Panc1 (cell line): ENCODE measurements at regions not wholly inside any gene's neighbourhood (a gene's known extent, or its start where the extent isn't known, plus 50 kb on each side); places are given as distances from the start of the nearest gene placed in this dataset.

Experiments used
- POLR2AphosphoS5 ChIP-seq: IDR thresholded peaks from 2 replicates; pipeline ENCODE4 v1.6.1; 2012; ENCODE audit warnings: mild to moderate bottlenecking, low read depth, low read length, moderate library complexity
- SIN3A ChIP-seq: IDR thresholded peaks from 2 replicates; pipeline ENCODE4 v1.6.1; 2012; ENCODE audit warnings: low read depth, mild to moderate bottlenecking, low read length, moderate library complexity, borderline replicate concordance; ENCODE audit not compliant: insufficient read depth
- TF ChIP-seq, protein P1 (sequence below): fragments of 450-650 bp; IDR thresholded peaks from 2 replicates; pipeline ENCODE4 v1.5.1; 2017; ENCODE audit warnings: mild to moderate bottlenecking
- TF ChIP-seq, protein P2 (sequence below), 2 experiments: IDR thresholded peaks; 2 replicates each; pipeline ENCODE4 v1.6.1; 2011 to 2012; ENCODE audit warnings: low read depth in 2 of 2, control low read depth in 1 of 2, low read length in 1 of 2, mild to moderate bottlenecking in 1 of 2, moderate library complexity in 1 of 2; ENCODE audit not compliant: insufficient read depth in 1 of 2

DNA sequence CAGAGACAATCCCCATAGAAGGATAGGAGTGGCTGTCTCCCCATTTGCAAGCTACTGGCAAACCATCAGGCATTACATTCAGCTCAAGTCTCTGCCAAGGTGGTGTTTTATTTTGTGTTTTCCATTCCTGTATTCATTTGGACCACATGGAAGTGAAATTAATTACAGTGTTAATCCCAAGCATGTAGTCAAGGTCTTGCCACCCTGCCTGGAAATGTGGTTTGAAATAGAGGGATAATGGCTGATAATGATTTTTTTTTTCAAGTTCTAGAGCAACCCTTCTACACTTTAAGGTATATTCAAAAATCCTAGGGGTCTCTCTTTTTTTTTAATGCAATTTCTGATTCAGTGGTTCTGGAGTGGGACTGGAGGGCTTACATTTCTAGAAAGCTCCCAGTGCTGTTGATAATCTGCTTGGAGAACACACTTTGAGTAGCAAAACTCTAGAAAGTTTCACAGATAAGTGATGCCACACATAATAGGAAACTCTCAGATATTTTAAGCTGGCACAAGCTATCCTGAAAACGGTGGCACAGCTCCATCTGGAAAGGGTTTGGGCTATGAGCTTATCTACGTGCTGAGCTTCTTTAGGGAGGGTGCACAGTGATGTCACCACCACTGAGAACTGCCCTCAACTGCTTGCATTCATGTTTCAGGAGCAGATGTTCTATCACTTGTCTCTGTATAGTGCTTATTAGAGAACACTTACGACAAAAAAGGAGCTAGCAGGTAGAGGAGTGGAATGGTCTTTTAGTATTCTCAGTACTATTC lies 140.1 kb upstream of the IL12A start:
- TF ChIP-seq SIN3A, result no peak
- TF ChIP-seq, protein P1, sequence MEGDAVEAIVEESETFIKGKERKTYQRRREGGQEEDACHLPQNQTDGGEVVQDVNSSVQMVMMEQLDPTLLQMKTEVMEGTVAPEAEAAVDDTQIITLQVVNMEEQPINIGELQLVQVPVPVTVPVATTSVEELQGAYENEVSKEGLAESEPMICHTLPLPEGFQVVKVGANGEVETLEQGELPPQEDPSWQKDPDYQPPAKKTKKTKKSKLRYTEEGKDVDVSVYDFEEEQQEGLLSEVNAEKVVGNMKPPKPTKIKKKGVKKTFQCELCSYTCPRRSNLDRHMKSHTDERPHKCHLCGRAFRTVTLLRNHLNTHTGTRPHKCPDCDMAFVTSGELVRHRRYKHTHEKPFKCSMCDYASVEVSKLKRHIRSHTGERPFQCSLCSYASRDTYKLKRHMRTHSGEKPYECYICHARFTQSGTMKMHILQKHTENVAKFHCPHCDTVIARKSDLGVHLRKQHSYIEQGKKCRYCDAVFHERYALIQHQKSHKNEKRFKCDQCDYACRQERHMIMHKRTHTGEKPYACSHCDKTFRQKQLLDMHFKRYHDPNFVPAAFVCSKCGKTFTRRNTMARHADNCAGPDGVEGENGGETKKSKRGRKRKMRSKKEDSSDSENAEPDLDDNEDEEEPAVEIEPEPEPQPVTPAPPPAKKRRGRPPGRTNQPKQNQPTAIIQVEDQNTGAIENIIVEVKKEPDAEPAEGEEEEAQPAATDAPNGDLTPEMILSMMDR, result no peak
- no peak for TF ChIP-seq POLR2AphosphoS5
- TF ChIP-seq, protein P2, sequence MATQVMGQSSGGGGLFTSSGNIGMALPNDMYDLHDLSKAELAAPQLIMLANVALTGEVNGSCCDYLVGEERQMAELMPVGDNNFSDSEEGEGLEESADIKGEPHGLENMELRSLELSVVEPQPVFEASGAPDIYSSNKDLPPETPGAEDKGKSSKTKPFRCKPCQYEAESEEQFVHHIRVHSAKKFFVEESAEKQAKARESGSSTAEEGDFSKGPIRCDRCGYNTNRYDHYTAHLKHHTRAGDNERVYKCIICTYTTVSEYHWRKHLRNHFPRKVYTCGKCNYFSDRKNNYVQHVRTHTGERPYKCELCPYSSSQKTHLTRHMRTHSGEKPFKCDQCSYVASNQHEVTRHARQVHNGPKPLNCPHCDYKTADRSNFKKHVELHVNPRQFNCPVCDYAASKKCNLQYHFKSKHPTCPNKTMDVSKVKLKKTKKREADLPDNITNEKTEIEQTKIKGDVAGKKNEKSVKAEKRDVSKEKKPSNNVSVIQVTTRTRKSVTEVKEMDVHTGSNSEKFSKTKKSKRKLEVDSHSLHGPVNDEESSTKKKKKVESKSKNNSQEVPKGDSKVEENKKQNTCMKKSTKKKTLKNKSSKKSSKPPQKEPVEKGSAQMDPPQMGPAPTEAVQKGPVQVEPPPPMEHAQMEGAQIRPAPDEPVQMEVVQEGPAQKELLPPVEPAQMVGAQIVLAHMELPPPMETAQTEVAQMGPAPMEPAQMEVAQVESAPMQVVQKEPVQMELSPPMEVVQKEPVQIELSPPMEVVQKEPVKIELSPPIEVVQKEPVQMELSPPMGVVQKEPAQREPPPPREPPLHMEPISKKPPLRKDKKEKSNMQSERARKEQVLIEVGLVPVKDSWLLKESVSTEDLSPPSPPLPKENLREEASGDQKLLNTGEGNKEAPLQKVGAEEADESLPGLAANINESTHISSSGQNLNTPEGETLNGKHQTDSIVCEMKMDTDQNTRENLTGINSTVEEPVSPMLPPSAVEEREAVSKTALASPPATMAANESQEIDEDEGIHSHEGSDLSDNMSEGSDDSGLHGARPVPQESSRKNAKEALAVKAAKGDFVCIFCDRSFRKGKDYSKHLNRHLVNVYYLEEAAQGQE (IDR thresholded peaks at IDR 0.05; ENCODE audit: insufficient read depth in 1 of 2, low read depth in 2 of 2, low read length in 1 of 2), result no peak
